ENCODE measurements at regions not wholly inside any gene's neighbourhood (a gene's known extent, or its start where the extent isn't known, plus 50 kb on each side); places are given as distances from the start of the nearest gene placed in this dataset.

DNA sequence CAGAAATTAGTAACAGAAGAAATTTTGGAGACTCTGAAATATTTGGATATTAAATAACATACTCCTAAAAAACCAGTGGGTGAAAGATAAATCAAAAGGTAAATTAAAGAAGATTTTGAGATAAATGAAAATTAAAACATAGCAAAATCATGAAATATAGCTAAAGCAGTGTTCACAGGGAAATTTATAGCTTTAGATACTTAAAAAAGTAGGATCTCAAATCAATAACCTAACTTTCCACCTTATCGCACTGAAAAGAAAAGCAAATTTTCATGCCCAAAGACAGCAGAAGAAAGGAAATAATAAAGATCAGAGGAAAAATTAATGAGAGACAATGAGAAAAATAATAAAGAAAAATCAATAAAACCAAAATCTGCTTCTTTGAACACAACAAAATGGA is 135.1 kb upstream of the KLF7 start:
- H3K27me3 ChIP-seq: no peaks in the 10 kb centered on the region
- WGBS, 3 donors: 98 to 100% (median 100%) methylated on average over 1 of the region's 1 CpG
- no peak for DNase-seq

GRCh38 chr2:207304761-207305160 is 139.0 kb upstream of the KLF7 start:
- no peak overlapping the region for H3K4me3 ChIP-seq
- WGBS, 3 donors: 77 to 87% (median 82%) methylated on average over 5 of the region's 5 CpGs
- no peak overlapping the region for H3K27ac ChIP-seq
- DNase-seq: no peak
- H3K36me3 ChIP-seq: no peaks in the 10 kb centered on the region
- no peak for TF ChIP-seq CTCF (IDR thresholded peaks at IDR 0.05)
- no peak for TF ChIP-seq EP300 (IDR thresholded peaks at IDR 0.05)
- TF ChIP-seq POLR2A (IDR thresholded peaks at IDR 0.05): no peak
- intact Hi-C loops (cut with DNase I): no loop called here
- no peaks in the 10 kb centered on the region for H3K4me1 ChIP-seq (ENCODE audit: insufficient read depth)
- H3K9me3 ChIP-seq: no peaks in the 10 kb centered on the region
- H3K27me3 ChIP-seq: no peaks in the 10 kb centered on the region

More for the DNA sequence above, 135.1 kb upstream of the KLF7 start:
- TF ChIP-seq POLR2A (IDR thresholded peaks at IDR 0.05) (no peak), CTCF (IDR thresholded peaks at IDR 0.05) (no peak), EP300 (IDR thresholded peaks at IDR 0.05) (no peak)
- H3K9me3 ChIP-seq: no peaks in the 10 kb centered on the region
- no peak overlapping the region for H3K27ac ChIP-seq
- no peaks in the 10 kb centered on the region for H3K36me3 ChIP-seq
- intact Hi-C loops (cut with DNase I): no loop called here
- no peaks in the 10 kb centered on the region for H3K4me1 ChIP-seq (ENCODE audit: insufficient read depth)
- H3K4me3 ChIP-seq: no peak overlapping the region

DNA sequence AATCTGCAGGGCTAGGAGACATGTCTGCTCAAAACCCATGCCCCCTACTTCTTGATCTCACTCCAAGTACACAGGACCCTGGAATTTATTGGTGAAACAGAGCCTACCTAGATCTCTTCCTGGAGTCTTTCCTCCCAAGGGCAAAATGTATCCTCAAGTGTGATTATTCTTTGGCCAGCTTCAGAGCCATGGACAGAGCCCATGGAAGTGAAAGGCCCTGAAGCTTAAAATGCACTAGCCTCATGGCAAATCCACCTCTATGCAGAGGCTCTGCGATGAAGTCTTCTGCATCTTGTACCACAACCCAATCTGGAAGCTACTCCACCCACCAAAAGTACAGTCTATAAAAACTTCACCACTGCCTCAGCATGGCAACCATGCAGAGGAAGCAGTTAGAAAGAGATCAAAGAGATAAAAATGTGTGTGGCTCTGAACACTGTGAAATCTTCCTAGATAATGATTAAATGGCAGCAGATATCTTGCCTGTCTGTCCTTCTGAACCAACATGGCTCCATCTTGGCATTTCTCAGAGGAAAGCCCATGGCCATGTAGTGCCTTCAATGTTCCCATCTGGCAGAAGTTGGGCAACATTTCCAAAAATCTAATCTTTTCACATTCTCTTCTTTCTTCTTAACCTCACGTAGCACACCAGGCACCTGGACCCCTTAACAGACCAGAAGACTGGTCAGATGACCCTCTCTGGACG is 142.9 kb upstream of the KLF7 start:
- no peaks in the 10 kb centered on the region for H3K36me3 ChIP-seq
- DNase-seq: no peak
- H3K4me3 ChIP-seq: no peak overlapping the region
- 84 to 93% (median 91%) methylated on average over 3 of the region's 3 CpGs for WGBS, 3 donors
- H3K27ac ChIP-seq: no peak overlapping the region
- TF ChIP-seq POLR2A (IDR thresholded peaks at IDR 0.05) (no peak), CTCF (IDR thresholded peaks at IDR 0.05) (no peak), EP300 (IDR thresholded peaks at IDR 0.05) (no peak)
- intact Hi-C loops (cut with DNase I): no loop called here
- H3K27me3 ChIP-seq: no peaks in the 10 kb centered on the region
- H3K9me3 ChIP-seq: no peaks in the 10 kb centered on the region
- peaks cover 1% of the 10 kb centered on the region for H3K4me1 ChIP-seq (ENCODE audit: insufficient read depth)

DNA sequence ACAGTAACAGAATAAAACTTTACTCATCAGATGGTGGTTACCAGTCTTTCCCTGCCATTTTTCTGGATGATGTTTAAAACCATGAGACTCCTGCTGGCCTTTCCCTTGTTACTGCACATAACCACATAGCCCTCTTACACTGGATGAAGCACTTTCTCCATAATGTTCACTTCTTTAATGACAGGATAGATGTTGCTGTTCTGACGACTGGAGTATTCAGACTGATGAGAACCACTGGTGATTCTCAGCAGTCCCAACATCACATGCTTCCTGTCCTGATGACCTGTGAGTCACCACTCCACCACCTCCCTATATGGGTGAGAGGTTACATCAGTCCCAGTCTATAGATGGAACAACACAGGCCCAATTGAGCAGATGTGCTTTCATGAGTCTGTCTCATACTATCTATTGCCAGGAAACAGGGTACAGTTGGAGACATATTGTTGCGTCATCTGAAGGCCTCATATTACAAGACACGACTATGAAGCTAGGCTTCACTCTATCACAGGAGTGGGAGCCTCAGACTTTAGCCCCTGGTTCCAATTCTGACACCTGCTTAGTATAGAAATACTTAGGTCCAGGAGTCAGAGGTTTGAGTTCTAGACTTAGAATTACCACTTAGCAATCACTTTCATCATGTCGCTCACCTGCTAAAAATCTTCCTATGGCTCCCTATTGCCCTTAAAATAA is 145.7 kb upstream of the KLF7 start:
- no peak overlapping the region for H3K27ac ChIP-seq
- intact Hi-C loops (cut with DNase I): no loop called here
- H3K27me3 ChIP-seq: no peaks in the 10 kb centered on the region
- DNase-seq: no peak
- no peak overlapping the region for H3K4me3 ChIP-seq
- TF ChIP-seq CTCF (IDR thresholded peaks at IDR 0.05) (no peak), POLR2A (IDR thresholded peaks at IDR 0.05) (no peak), EP300 (IDR thresholded peaks at IDR 0.05) (no peak)
- H3K4me1 ChIP-seq (ENCODE audit: insufficient read depth): peaks cover 1% of the 10 kb centered on the region
- 55 to 58% (median 56%) methylated on average over 4 of the region's 4 CpGs for WGBS, 3 donors
- no peaks in the 10 kb centered on the region for H3K9me3 ChIP-seq
- H3K36me3 ChIP-seq: no peaks in the 10 kb centered on the region

Data from ovary (tissue), 7 donors.